GM23338 (cell line): ENCODE measurements at regions not wholly inside any gene's neighbourhood (a gene's known extent, or its start where the extent isn't known, plus 50 kb on each side); places are given as distances from the start of the nearest gene placed in this dataset. TPM values are rescaled to one million over a fixed set of nuclear protein-coding genes. Genes with fewer than 3 reads are reported as not detected.

ENCODE experiments used
- small RNA-seq: library from RNA; depleted of rRNA; stranded (forward); fragments of <200 nt; gene quantifications from one replicate; pipeline ENCODE3, GENCODE V24; 2014; ENCODE audit warnings: low replicate concordance

Small RNA genes in the stretch of these regions (small RNA-seq; reads per million reads assigned to genes)
- gene AC024581.2, result not detected
- gene RNU6-1232P, result not detected
